ENCODE measurements at regions not wholly inside any gene's neighbourhood (a gene's known extent, or its start where the extent isn't known, plus 50 kb on each side); places are given as distances from the start of the nearest gene placed in this dataset.

GRCh38 chr3:62950210-62950609 lies 75.0 kb upstream of the CADPS start:
- no peak for TF ChIP-seq EGR1 (IDR thresholded peaks at IDR 0.05; ENCODE audit: low read depth)
- no peak for TF ChIP-seq JUND (IDR thresholded peaks at IDR 0.05)
- no peak for TF ChIP-seq SRF (IDR thresholded peaks at IDR 0.05; ENCODE audit: low read depth)
- TF ChIP-seq, protein P1, sequence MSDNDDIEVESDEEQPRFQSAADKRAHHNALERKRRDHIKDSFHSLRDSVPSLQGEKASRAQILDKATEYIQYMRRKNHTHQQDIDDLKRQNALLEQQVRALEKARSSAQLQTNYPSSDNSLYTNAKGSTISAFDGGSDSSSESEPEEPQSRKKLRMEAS (IDR thresholded peaks at IDR 0.05) = no peak
- no peak for TF ChIP-seq CBX3 (IDR thresholded peaks at IDR 0.05; ENCODE audit: low read depth)
- Histone ChIP-seq H3K9me3 (ENCODE audit: control insufficient read depth in 1 of 2, insufficient read depth in 1 of 2, low read depth in 1 of 2, low read length in 2 of 2) (no peaks in the 10 kb centered on the region), H3K79me2 (ENCODE audit: insufficient read depth, low read length) (no peaks in the 10 kb centered on the region), H3K4me3 (replicated peaks in 1 of 2; ENCODE audit: low read depth in 1 of 2, low read length in 2 of 2) (no peak overlapping the region), H3K9ac (ENCODE audit: low read length) (no peak overlapping the region), H3K27ac (ENCODE audit: low read depth, low read length) (no peak overlapping the region), H3K4me1 (ENCODE audit: control insufficient read depth in 1 of 2, insufficient read depth in 2 of 2, low read length in 2 of 2) (no peaks in the 10 kb centered on the region), H3K9me2 (ENCODE audit: insufficient read depth) (no peaks in the 10 kb centered on the region), H3K4me2 (ENCODE audit: low read length) (no peak overlapping the region), H2AFZ (ENCODE audit: low read depth, low read length, poor library complexity, severe bottlenecking) (no peak overlapping the region), H3K27me3 (ENCODE audit: insufficient read depth, low read length) (peaks cover 7% of the 10 kb centered on the region; the same call in 1 of the 2 replicates), H3K36me3 (ENCODE audit: control insufficient read depth in 1 of 2, insufficient read depth in 2 of 2, low read length in 2 of 2) (no peaks in the 10 kb centered on the region), H4K20me1 (ENCODE audit: insufficient read depth) (no peaks in the 10 kb centered on the region)
- DNase-seq (ENCODE audit: low read depth, low spot score) (no peak), ATAC-seq (no peak)
- no TSS peak for BruUV-seq (replicated peaks)
- ChIA-PET POLR2A (no interaction called here), RAD21 (ENCODE audit: low non-redundant PET in 1 of 2, low total read pairs in 2 of 2, uncharacterized antibody in 2 of 2, unreplicated experiment in 2 of 2) (no interaction called here), CTCF (no interaction called here)
- intact Hi-C loops (cut with micrococcal nuclease) = no loop called here

DNA sequence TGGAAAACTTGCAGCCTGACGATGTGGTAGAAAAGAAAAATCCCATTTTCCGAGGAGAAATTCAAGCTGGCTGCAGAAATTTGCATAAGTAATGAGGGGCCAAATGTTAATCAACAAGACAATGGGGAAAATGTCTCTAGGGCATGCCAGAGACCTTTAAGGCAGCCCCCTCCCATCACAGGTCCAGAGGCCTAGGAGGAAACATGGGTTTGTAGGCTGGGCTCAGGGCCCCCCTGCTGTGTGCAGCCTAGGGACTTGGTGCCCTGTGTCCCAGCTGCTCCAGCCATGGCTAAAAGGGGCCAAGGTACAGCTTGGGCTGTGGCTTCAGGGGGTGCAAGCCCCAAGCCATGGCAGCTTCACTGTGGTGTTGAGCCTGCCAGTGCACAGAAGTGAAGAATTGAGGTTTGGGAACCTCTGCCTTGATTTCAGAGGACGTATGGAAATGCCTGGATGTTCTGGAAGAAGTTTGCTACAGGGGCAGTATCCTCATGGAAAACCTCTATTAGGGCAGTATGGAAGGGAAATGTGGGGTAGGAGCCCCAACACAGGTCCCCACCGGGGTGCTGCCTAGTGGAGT lies 75.9 kb upstream of the CADPS start:
- Histone ChIP-seq H3K9me2 (ENCODE audit: insufficient read depth) (no peaks in the 10 kb centered on the region), H3K36me3 (ENCODE audit: control insufficient read depth in 1 of 2, insufficient read depth in 2 of 2, low read length in 2 of 2) (no peaks in the 10 kb centered on the region), H3K79me2 (ENCODE audit: insufficient read depth, low read length) (no peaks in the 10 kb centered on the region), H3K9ac (ENCODE audit: low read length) (no peak overlapping the region), H4K20me1 (ENCODE audit: insufficient read depth) (no peaks in the 10 kb centered on the region), H3K4me2 (ENCODE audit: low read length) (no peak overlapping the region), H2AFZ (ENCODE audit: low read depth, low read length, poor library complexity, severe bottlenecking) (no peak overlapping the region), H3K4me1 (ENCODE audit: control insufficient read depth in 1 of 2, insufficient read depth in 2 of 2, low read length in 2 of 2) (no peaks in the 10 kb centered on the region), H3K27me3 (ENCODE audit: insufficient read depth, low read length) (peaks cover 7% of the 10 kb centered on the region; the same call in 1 of the 2 replicates), H3K4me3 (replicated peaks in 1 of 2; ENCODE audit: low read depth in 1 of 2, low read length in 2 of 2) (no peak overlapping the region), H3K27ac (ENCODE audit: low read depth, low read length) (no peak overlapping the region), H3K9me3 (ENCODE audit: control insufficient read depth in 1 of 2, insufficient read depth in 1 of 2, low read depth in 1 of 2, low read length in 2 of 2) (no peaks in the 10 kb centered on the region)
- BruUV-seq (replicated peaks) = no TSS peak
- ATAC-seq (no peak), DNase-seq (ENCODE audit: low read depth, low spot score) (no peak)
- CTCF ChIA-PET = no interaction called here
- TF ChIP-seq, protein P2, sequence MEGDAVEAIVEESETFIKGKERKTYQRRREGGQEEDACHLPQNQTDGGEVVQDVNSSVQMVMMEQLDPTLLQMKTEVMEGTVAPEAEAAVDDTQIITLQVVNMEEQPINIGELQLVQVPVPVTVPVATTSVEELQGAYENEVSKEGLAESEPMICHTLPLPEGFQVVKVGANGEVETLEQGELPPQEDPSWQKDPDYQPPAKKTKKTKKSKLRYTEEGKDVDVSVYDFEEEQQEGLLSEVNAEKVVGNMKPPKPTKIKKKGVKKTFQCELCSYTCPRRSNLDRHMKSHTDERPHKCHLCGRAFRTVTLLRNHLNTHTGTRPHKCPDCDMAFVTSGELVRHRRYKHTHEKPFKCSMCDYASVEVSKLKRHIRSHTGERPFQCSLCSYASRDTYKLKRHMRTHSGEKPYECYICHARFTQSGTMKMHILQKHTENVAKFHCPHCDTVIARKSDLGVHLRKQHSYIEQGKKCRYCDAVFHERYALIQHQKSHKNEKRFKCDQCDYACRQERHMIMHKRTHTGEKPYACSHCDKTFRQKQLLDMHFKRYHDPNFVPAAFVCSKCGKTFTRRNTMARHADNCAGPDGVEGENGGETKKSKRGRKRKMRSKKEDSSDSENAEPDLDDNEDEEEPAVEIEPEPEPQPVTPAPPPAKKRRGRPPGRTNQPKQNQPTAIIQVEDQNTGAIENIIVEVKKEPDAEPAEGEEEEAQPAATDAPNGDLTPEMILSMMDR (IDR thresholded peaks at IDR 0.05 in 2 of 3, conservative IDR thresholded peaks at IDR 0.05 in 1 of 3; ENCODE audit: borderline replicate concordance in 1 of 3, insufficient read depth in 1 of 3, low read depth in 2 of 3, low read length in 2 of 3) = no peak
- TF ChIP-seq, protein P3, sequence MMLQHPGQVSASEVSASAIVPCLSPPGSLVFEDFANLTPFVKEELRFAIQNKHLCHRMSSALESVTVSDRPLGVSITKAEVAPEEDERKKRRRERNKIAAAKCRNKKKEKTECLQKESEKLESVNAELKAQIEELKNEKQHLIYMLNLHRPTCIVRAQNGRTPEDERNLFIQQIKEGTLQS (IDR thresholded peaks at IDR 0.05) = no peak
- TF ChIP-seq RAD21 (IDR thresholded peaks at IDR 0.05; ENCODE audit: low read depth) (no peak), ZNF274 (IDR thresholded peaks at IDR 0.05; ENCODE audit: low read depth, low read length) (no peak), EZH2phosphoT487 (IDR thresholded peaks at IDR 0.05; ENCODE audit: borderline replicate concordance) (no peak), JUND (IDR thresholded peaks at IDR 0.05) (no peak), POLR2A (IDR thresholded peaks at IDR 0.05; ENCODE audit: borderline replicate concordance, extremely low read depth, insufficient read depth, insufficient read length) (no peak), YY1 (IDR thresholded peaks at IDR 0.05; ENCODE audit: extremely low read depth, insufficient replicate concordance, low read depth, low read length) (no peak), SP1 (IDR thresholded peaks at IDR 0.05; ENCODE audit: low read depth) (no peak), SIN3A (IDR thresholded peaks at IDR 0.05; ENCODE audit: low read depth) (no peak), ZBTB33 (IDR thresholded peaks at IDR 0.05; ENCODE audit: extremely low read depth, insufficient replicate concordance, low read length) (no peak), CBX3 (IDR thresholded peaks at IDR 0.05; ENCODE audit: low read depth) (no peak), EZH2 (IDR thresholded peaks at IDR 0.05) (no peak), FOSL1 (IDR thresholded peaks at IDR 0.05; ENCODE audit: low read depth) (no peak), POLR2AphosphoS5 (IDR thresholded peaks at IDR 0.05; ENCODE audit: low read depth, low read length) (no peak)
- POLR2A ChIA-PET = no interaction called here
- RAD21 ChIA-PET (ENCODE audit: low non-redundant PET in 1 of 2, low total read pairs in 2 of 2, uncharacterized antibody in 2 of 2, unreplicated experiment in 2 of 2) = no interaction called here
- intact Hi-C loops (cut with micrococcal nuclease) = no loop called here
